ENCODE measurements at regions not wholly inside any gene's neighbourhood (a gene's known extent, or its start where the extent isn't known, plus 50 kb on each side); places are given as distances from the start of the nearest gene placed in this dataset.

DNA sequence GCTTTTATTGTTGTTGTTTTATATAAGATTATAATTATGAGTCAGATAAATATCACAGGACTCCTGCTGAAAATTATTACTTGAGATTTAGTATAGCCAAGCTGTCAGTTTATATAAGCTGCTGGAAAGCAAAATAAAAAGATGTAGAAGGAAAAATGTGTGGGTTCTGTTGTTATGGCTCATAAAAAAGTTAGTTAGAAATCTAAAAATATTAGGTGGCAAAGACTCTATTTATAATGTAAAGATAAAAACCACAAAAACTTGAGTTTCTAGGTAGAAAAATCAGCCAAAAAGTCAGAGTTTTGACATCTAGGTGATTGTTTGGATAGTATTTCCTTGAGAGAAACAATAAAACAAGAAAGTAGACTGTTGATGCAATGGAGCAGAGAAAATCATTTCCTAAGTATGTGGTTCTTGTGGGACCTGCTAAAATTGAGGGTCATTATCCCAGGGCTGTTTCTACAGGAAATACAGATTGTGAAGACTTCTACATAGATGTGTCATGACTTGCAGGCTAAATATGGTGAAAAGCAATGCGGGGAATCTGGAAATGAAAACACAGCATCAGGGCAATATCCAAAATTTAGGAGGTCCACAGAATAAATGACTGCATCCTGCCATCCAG, 1109.6 kb upstream of the CADM2 start:
- no peaks in the 10 kb centered on the region for H3K4me1 ChIP-seq (ENCODE audit: insufficient read depth, low read length)
- H3K56ac ChIP-seq (ENCODE audit: insufficient read length, low read depth, low read length): no peak overlapping the region
- no peak overlapping the region for H3K27ac ChIP-seq (ENCODE audit: insufficient read length, low read depth, low read length)
- H3K27me3 ChIP-seq (ENCODE audit: insufficient read depth, low read length): no peaks in the 10 kb centered on the region
- no peak overlapping the region for H3T11ph ChIP-seq (ENCODE audit: low read length)
- H2BK15ac ChIP-seq (ENCODE audit: low read depth, low read length): no peak overlapping the region
- no peak overlapping the region for H2AK5ac ChIP-seq (ENCODE audit: insufficient read length, low read length)
- H2AFZ ChIP-seq (ENCODE audit: low read length): no peak overlapping the region
- H3K79me1 ChIP-seq (ENCODE audit: insufficient read depth, low read depth, low read length, poor library complexity, severe bottlenecking): no peaks in the 10 kb centered on the region
- H3K79me2 ChIP-seq (ENCODE audit: insufficient read depth, low read length): no peaks in the 10 kb centered on the region
- Mint-ChIP-seq H3K4me3 (no peak overlapping the region), H3K27ac (no peak overlapping the region), H3K9me3 (no peaks in the 10 kb centered on the region), H3K36me3 (ENCODE audit: insufficient read depth in 1 of 3, low read depth in 3 of 3) (no peaks in the 10 kb centered on the region), H3K4me1 (no peaks in the 10 kb centered on the region), H3K27me3 (ENCODE audit: low read depth) (no peaks in the 10 kb centered on the region)
- no peak for DNase-seq
- H3K23ac ChIP-seq (ENCODE audit: insufficient read length, low read depth, low read length): no peak overlapping the region
- no peak overlapping the region for H4K5ac ChIP-seq (ENCODE audit: insufficient read length, low read depth, low read length)
- H3K18ac ChIP-seq (ENCODE audit: insufficient read length, low read depth, low read length): no peak overlapping the region
- WGBS (ENCODE audit: extremely low coverage, insufficient read length, low lambda C conversion rate): no CpG with 5 or more reads among the region's 1 CpG
- no peaks in the 10 kb centered on the region for H3K9me3 ChIP-seq (ENCODE audit: control insufficient read depth, low read depth, low read length)
- no peak overlapping the region for H3K14ac ChIP-seq (ENCODE audit: insufficient read depth, low read length)
- no peak overlapping the region for H2BK120ac ChIP-seq (ENCODE audit: low read depth, low read length, poor library complexity, severe bottlenecking)
- no peak overlapping the region for H2BK20ac ChIP-seq (ENCODE audit: low read depth, low read length, poor library complexity, severe bottlenecking)
- no peak overlapping the region for H2BK12ac ChIP-seq (ENCODE audit: insufficient read length, low read depth, low read length)
- no peaks in the 10 kb centered on the region for H3K23me2 ChIP-seq (ENCODE audit: insufficient read length, low read depth, low read length, poor library complexity, severe bottlenecking)
- H3K4me2 ChIP-seq (ENCODE audit: insufficient read depth, insufficient read length, low read length): no peak overlapping the region
- H2BK5ac ChIP-seq (ENCODE audit: insufficient read length, low read length): no peak overlapping the region
- H3K9ac ChIP-seq (ENCODE audit: extremely low read depth, insufficient read length, low read length): no peak overlapping the region
- H4K8ac ChIP-seq (replicated peaks; ENCODE audit: insufficient read length, low read depth, low read length): no peak overlapping the region
- TF ChIP-seq, protein P1, sequence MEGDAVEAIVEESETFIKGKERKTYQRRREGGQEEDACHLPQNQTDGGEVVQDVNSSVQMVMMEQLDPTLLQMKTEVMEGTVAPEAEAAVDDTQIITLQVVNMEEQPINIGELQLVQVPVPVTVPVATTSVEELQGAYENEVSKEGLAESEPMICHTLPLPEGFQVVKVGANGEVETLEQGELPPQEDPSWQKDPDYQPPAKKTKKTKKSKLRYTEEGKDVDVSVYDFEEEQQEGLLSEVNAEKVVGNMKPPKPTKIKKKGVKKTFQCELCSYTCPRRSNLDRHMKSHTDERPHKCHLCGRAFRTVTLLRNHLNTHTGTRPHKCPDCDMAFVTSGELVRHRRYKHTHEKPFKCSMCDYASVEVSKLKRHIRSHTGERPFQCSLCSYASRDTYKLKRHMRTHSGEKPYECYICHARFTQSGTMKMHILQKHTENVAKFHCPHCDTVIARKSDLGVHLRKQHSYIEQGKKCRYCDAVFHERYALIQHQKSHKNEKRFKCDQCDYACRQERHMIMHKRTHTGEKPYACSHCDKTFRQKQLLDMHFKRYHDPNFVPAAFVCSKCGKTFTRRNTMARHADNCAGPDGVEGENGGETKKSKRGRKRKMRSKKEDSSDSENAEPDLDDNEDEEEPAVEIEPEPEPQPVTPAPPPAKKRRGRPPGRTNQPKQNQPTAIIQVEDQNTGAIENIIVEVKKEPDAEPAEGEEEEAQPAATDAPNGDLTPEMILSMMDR (conservative IDR thresholded peaks at IDR 0.05): no peak
- no peaks in the 10 kb centered on the region for H4K20me1 ChIP-seq (ENCODE audit: control insufficient read depth, insufficient read depth, insufficient read length)
- H4K91ac ChIP-seq (ENCODE audit: insufficient read length, low read depth, low read length): no peak overlapping the region
- no peak overlapping the region for H3K4ac ChIP-seq (ENCODE audit: low read depth, low read length)
